ENCODE measurements at regions not wholly inside any gene's neighbourhood (a gene's known extent, or its start where the extent isn't known, plus 50 kb on each side); places are given as distances from the start of the nearest gene placed in this dataset.

DNA sequence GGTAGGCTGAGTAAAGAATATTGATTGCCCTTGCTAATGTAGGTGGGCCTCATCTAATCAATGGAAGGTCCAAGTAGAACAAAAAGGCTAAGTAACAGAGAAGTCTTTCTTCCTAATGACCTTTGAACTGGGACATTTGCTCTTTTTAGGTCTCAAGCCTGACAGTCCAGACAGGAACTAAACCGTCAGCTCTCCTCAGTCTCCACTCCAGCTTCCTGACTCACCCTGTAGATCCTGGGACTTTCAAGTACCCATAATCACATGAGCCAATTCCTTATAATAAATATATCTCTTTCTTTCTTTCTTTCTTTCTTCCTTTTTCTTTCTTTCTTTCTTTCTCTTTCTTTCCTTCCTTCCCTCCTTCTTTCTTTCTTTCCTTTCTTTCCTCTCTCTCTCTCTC is 479.5 kb upstream of the PAPPA start:
- TF ChIP-seq, protein P1, sequence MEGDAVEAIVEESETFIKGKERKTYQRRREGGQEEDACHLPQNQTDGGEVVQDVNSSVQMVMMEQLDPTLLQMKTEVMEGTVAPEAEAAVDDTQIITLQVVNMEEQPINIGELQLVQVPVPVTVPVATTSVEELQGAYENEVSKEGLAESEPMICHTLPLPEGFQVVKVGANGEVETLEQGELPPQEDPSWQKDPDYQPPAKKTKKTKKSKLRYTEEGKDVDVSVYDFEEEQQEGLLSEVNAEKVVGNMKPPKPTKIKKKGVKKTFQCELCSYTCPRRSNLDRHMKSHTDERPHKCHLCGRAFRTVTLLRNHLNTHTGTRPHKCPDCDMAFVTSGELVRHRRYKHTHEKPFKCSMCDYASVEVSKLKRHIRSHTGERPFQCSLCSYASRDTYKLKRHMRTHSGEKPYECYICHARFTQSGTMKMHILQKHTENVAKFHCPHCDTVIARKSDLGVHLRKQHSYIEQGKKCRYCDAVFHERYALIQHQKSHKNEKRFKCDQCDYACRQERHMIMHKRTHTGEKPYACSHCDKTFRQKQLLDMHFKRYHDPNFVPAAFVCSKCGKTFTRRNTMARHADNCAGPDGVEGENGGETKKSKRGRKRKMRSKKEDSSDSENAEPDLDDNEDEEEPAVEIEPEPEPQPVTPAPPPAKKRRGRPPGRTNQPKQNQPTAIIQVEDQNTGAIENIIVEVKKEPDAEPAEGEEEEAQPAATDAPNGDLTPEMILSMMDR (IDR thresholded peaks at IDR 0.05; ENCODE audit: low read depth, low read length, missing input control) = no peak
- TF ChIP-seq YY1 (IDR thresholded peaks at IDR 0.05) = no peak

Measured in liver (tissue), 2 donors.